Epithelial cell of proximal tubule (primary cell): ENCODE measurements at regions not wholly inside any gene's neighbourhood (a gene's known extent, or its start where the extent isn't known, plus 50 kb on each side); places are given as distances from the start of the nearest gene placed in this dataset.
A peak's percentile ranks its signal among the peaks of the same experiment; 100 is the strongest.

ENCODE experiments used
- DNase-seq: peaks from one replicate; pipeline ENCODE4 v3.0.0-alpha.2; 2011; ENCODE audit warnings: low read depth
- H3K4me3 ChIP-seq: 2 replicates; pipeline ENCODE4 v1.5.1; 2011; ENCODE audit warnings: low read depth, mild to moderate bottlenecking, low read length
- TF ChIP-seq, protein P1 (sequence below): conservative IDR thresholded peaks from 2 replicates; pipeline ENCODE4 v1.5.1; 2012; ENCODE audit warnings: low read depth, mild to moderate bottlenecking, low read length

DNA sequence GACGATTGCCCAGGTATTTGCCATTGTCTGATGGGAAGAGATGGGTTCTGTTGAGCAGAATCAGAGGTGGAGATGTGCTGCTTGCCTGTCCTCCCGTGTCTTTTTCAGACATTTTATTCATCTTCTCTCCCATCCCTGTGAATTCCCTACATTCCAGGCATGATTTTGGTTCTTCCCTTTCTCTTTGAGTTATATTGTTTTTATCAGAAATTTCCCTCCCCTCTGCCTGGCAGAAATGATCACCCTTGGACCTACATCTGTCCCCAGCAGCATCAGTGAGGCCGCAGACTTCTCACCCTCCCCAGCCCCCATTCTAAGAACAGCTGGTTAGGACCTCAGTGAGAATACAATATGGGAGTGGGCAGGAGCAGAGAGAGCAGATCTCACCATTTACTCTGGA is 640.2 kb downstream of the CCDC171 start:
- no peak overlapping the region for H3K4me3 ChIP-seq
- TF ChIP-seq, protein P1, sequence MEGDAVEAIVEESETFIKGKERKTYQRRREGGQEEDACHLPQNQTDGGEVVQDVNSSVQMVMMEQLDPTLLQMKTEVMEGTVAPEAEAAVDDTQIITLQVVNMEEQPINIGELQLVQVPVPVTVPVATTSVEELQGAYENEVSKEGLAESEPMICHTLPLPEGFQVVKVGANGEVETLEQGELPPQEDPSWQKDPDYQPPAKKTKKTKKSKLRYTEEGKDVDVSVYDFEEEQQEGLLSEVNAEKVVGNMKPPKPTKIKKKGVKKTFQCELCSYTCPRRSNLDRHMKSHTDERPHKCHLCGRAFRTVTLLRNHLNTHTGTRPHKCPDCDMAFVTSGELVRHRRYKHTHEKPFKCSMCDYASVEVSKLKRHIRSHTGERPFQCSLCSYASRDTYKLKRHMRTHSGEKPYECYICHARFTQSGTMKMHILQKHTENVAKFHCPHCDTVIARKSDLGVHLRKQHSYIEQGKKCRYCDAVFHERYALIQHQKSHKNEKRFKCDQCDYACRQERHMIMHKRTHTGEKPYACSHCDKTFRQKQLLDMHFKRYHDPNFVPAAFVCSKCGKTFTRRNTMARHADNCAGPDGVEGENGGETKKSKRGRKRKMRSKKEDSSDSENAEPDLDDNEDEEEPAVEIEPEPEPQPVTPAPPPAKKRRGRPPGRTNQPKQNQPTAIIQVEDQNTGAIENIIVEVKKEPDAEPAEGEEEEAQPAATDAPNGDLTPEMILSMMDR = no peak
- no peak for DNase-seq

DNA sequence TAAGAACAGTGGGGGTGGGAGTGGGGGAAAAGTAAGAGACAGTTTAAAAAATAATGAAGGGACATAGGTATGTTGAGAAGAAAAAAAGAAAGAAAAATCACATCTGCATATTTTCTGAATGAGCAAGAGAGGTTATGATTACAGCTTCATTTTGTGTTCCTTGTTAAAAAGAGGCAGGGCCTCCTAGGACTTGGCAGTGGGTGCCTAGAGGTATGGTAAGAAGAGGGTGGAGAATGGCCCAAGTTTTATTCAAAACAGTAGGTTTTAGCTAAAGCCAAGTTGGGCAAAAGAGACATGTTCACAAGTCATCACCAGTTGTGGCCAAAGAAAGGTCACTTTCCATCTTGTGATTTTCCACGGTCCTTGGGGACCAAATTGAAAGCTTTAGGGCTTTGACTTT is 643.4 kb downstream of the CCDC171 start:
- H3K4me3 ChIP-seq = no peak overlapping the region
- TF ChIP-seq, protein P1 = no peak
- DNase-seq = no peak

DNA sequence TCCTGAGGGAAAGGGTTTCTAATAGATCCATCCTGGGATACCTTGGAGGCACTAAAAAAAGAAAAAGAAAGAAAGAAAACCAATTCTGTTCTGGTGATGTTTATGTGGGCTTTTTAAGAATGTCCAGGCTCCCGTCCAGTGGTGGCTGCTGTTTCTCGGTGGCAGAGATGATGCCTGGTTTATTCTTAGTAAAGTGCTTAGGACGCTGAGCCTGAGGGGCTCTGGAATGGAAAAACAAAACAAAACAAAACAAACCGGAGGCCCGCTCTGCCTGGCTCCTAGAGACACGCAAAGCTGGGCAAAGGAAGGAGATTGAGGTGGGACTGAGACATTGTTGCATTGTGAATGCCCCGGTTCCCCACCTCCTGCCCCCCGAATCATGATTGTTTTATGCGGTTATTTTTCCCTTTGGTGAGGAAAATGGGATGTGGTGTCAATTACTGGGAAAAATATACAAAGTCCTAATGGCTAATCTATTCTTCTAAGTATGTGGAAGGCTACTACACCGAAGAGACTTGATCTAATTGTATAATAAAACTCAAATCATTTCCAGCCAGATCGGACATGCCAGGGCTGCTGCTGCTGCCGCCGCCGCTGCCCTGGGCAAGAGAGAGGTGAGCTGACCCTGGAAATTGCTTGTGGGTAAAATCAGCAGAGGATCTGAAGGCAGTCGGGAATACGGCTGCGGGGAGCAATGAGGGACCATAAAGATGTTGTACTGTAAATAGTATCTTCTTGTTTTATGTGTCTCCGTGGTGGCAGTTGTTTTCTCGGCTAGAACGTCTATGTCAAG is 644.9 kb downstream of the CCDC171 start:
- TF ChIP-seq, protein P1 = no peak
- DNase-seq = no peak
- no peak overlapping the region for H3K4me3 ChIP-seq

DNA sequence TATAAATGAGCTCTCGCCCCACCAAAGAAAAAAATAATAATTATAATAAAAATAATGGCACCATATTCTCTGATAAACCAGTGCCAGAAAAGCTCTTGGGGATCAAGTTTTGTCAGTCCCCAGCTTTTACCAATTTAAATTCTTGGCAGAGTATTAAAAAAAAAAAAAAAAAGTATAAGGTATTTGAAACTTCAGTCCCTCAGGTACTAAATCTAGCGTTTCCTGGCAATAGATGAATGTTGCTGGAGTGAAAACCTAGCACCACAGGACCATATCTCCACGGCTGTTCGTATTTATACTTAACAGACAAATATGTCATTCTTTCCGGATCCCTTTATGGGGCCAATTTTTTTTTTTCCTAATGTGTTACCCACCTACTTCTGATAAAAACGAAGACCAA is 646.2 kb downstream of the CCDC171 start:
- no peak overlapping the region for H3K4me3 ChIP-seq
- TF ChIP-seq, protein P1 = no peak
- DNase-seq = no peak

DNA sequence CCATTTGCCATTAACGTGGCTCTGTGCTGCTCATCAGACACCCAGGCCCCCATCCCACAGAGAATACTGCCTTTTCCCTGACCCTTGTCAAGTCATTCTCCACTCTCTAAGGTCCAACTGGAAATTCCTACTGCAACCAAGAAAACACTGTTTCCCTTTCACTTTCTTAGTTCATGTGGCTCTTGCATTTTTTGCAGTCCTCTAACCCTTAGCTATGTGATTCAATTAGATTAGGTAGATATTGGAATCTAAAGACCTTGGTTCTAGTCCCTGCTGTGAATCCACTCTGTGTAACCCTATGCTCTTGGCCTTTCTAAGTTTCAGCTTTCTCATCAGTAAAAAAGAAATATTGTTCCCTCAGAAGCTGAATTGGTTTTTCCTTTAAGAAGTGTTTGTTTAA is 649.4 kb downstream of the CCDC171 start:
- TF ChIP-seq, protein P1 = no peak
- H3K4me3 ChIP-seq = no peak overlapping the region
- DNase-seq = no peak

DNA sequence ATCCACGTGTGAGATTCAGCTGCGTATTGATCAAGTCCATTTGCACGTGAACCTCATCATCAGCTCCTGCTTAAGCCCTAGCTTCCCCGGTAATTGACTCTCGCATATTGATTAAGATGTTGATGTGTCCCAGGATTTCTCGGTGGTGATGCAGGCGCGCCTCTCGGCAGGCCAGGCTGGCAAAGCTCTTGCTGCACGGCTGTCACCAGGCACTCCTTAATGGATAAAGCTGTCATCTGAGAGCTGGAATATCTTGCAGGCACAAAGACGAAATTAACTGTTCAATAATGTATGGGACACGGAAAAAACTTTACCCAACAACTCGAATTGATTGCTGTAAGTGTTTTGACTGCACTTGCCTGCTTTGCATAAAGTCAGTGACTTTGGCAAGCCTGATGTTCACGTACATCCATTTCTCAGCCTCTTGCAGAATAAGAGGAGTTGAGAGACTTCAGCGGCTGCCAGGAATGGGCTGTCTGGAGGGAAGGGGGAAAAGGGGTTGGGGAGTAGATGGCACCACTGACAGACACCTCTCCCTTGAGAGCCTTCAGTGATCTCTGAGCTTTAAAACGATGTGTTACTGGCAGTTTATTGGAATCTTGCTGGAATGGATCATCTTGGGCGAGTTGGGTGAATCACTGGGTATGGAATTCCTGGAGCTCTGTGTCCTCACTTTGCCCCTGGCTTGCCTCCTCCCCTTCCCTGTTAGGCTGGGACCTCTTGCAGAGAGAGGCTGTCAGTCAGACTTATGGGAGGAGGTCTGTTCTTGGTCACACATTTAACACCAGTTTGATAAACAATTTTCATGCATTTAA is 650.3 kb downstream of the CCDC171 start:
- H3K4me3 ChIP-seq = no peak overlapping the region
- TF ChIP-seq, protein P1 = no peak
- DNase-seq = peak; percentile 90
